ENCODE measurements at regions not wholly inside any gene's neighbourhood (a gene's known extent, or its start where the extent isn't known, plus 50 kb on each side); places are given as distances from the start of the nearest gene placed in this dataset.

- Histone ChIP-seq H4K8ac (ENCODE audit: low read length) (no peak overlapping the region), H2AFZ (ENCODE audit: low read depth, low read length) (no peak overlapping the region), H3K9ac (ENCODE audit: low read length) (no peak overlapping the region), H3K18ac (ENCODE audit: low read depth in 1 of 2, low read length in 2 of 2) (no peak overlapping the region), H3K79me1 (replicated peaks; ENCODE audit: low read length, poor library complexity, severe bottlenecking) (peaks cover 3% of the 10 kb centered on the region), H3K4me3 (ENCODE audit: insufficient read depth in 1 of 2, low read depth in 1 of 2, low read length in 2 of 2) (no peak overlapping the region), H3K9me3 (ENCODE audit: control insufficient read depth, low read length) (no peaks in the 10 kb centered on the region), H3K23ac (ENCODE audit: low read length in 2 of 2) (no peak overlapping the region), H3K27ac (ENCODE audit: low read length, poor library complexity, severe bottlenecking) (no peak overlapping the region), H3K4me2 (ENCODE audit: low read length, poor library complexity, severe bottlenecking) (no peak overlapping the region), H2AK5ac (ENCODE audit: low read length, severe bottlenecking) (no peak overlapping the region), H3K14ac (ENCODE audit: low read length in 2 of 2) (no peak overlapping the region), H3K36me3 (ENCODE audit: control insufficient read depth in 1 of 2, insufficient read depth in 2 of 2, low read depth in 1 of 2, low read length in 2 of 2) (peaks cover 4 to 37% of the 10 kb centered on the region in 2 experiments), H3K4ac (ENCODE audit: low read depth in 1 of 2, low read length in 2 of 2) (no peak overlapping the region), H4K91ac (ENCODE audit: low read length) (no peak overlapping the region), H3K27me3 (ENCODE audit: control insufficient read depth in 1 of 2, insufficient read depth in 1 of 2, low read length in 2 of 2) (no peaks in the 10 kb centered on the region), H2BK5ac (ENCODE audit: low read depth, low read length, poor library complexity, severe bottlenecking) (no peak overlapping the region), H2BK120ac (ENCODE audit: low read depth, low read length) (no peak overlapping the region), H3K4me1 (ENCODE audit: control insufficient read depth, insufficient read depth, low read depth, low read length) (no peaks in the 10 kb centered on the region), H2BK12ac (ENCODE audit: low read length in 2 of 2) (no peak overlapping the region), H2BK15ac (ENCODE audit: low read depth, poor library complexity, severe bottlenecking) (no peak overlapping the region)
- 88% methylated on average over 3 of the region's 3 CpGs for WGBS
- no peak for DNase-seq
Measured at GRCh38 chr1:232423591-232423990, 206.3 kb downstream of the SIPA1L2 start.

- DNase-seq: peak; percentile 40
- Histone ChIP-seq H4K91ac (ENCODE audit: low read length) (no peak overlapping the region), H3K36me3 (ENCODE audit: control insufficient read depth in 1 of 2, insufficient read depth in 2 of 2, low read depth in 1 of 2, low read length in 2 of 2) (peaks cover 4 to 41% of the 10 kb centered on the region in 2 experiments), H3K79me1 (replicated peaks; ENCODE audit: low read length, poor library complexity, severe bottlenecking) (peaks cover 3% of the 10 kb centered on the region), H3K4me1 (ENCODE audit: control insufficient read depth, insufficient read depth, low read depth, low read length) (no peaks in the 10 kb centered on the region), H3K18ac (ENCODE audit: low read depth in 1 of 2, low read length in 2 of 2) (no peak overlapping the region), H2BK12ac (ENCODE audit: low read length in 2 of 2) (no peak overlapping the region), H3K27ac (ENCODE audit: low read length, poor library complexity, severe bottlenecking) (no peak overlapping the region), H2BK15ac (ENCODE audit: low read depth, poor library complexity, severe bottlenecking) (no peak overlapping the region), H2BK120ac (ENCODE audit: low read depth, low read length) (no peak overlapping the region), H2BK5ac (ENCODE audit: low read depth, low read length, poor library complexity, severe bottlenecking) (no peak overlapping the region), H2AFZ (ENCODE audit: low read depth, low read length) (no peak overlapping the region), H3K4ac (ENCODE audit: low read depth in 1 of 2, low read length in 2 of 2) (no peak overlapping the region), H4K8ac (ENCODE audit: low read length) (no peak overlapping the region), H3K23ac (ENCODE audit: low read length in 2 of 2) (no peak overlapping the region), H3K14ac (ENCODE audit: low read length in 2 of 2) (no peak overlapping the region), H3K4me3 (ENCODE audit: insufficient read depth in 1 of 2, low read depth in 1 of 2, low read length in 2 of 2) (no peak overlapping the region), H3K9me3 (ENCODE audit: control insufficient read depth, low read length) (no peaks in the 10 kb centered on the region), H2AK5ac (ENCODE audit: low read length, severe bottlenecking) (no peak overlapping the region), H3K4me2 (ENCODE audit: low read length, poor library complexity, severe bottlenecking) (no peak overlapping the region), H3K9ac (ENCODE audit: low read length) (no peak overlapping the region), H3K27me3 (ENCODE audit: control insufficient read depth in 1 of 2, insufficient read depth in 1 of 2, low read length in 2 of 2) (no peaks in the 10 kb centered on the region)
- 88% methylated on average over 8 of the region's 8 CpGs for WGBS
Measured at GRCh38 chr1:232422898-232423297, 207.0 kb downstream of the SIPA1L2 start.

- Histone ChIP-seq H3K18ac (ENCODE audit: low read depth in 1 of 2, low read length in 2 of 2) (no peak overlapping the region), H3K4me1 (ENCODE audit: control insufficient read depth, insufficient read depth, low read depth, low read length) (no peaks in the 10 kb centered on the region), H3K14ac (ENCODE audit: low read length in 2 of 2) (no peak overlapping the region), H3K4me3 (ENCODE audit: insufficient read depth in 1 of 2, low read depth in 1 of 2, low read length in 2 of 2) (no peak overlapping the region), H3K27ac (ENCODE audit: low read length, poor library complexity, severe bottlenecking) (no peak overlapping the region), H3K36me3 (ENCODE audit: control insufficient read depth in 1 of 2, insufficient read depth in 2 of 2, low read depth in 1 of 2, low read length in 2 of 2) (peaks cover 0 to 40% of the 10 kb centered on the region in 2 experiments), H3K9ac (ENCODE audit: low read length) (no peak overlapping the region), H2AFZ (ENCODE audit: low read depth, low read length) (no peak overlapping the region), H2BK12ac (ENCODE audit: low read length in 2 of 2) (no peak overlapping the region), H4K8ac (ENCODE audit: low read length) (no peak overlapping the region), H3K27me3 (ENCODE audit: control insufficient read depth in 1 of 2, insufficient read depth in 1 of 2, low read length in 2 of 2) (no peaks in the 10 kb centered on the region), H2BK15ac (ENCODE audit: low read depth, poor library complexity, severe bottlenecking) (no peak overlapping the region), H3K79me1 (replicated peaks; ENCODE audit: low read length, poor library complexity, severe bottlenecking) (peaks cover 3% of the 10 kb centered on the region), H3K9me3 (ENCODE audit: control insufficient read depth, low read length) (no peaks in the 10 kb centered on the region), H3K23ac (ENCODE audit: low read length in 2 of 2) (no peak overlapping the region), H4K91ac (ENCODE audit: low read length) (no peak overlapping the region), H3K4ac (ENCODE audit: low read depth in 1 of 2, low read length in 2 of 2) (no peak overlapping the region), H3K4me2 (ENCODE audit: low read length, poor library complexity, severe bottlenecking) (no peak overlapping the region), H2BK120ac (ENCODE audit: low read depth, low read length) (no peak overlapping the region), H2BK5ac (ENCODE audit: low read depth, low read length, poor library complexity, severe bottlenecking) (no peak overlapping the region), H2AK5ac (ENCODE audit: low read length, severe bottlenecking) (no peak overlapping the region)
- DNase-seq: no peak
Measured at GRCh38 chr1:232422098-232422497, 207.8 kb downstream of the SIPA1L2 start.

- Histone ChIP-seq H4K8ac (ENCODE audit: low read length) (no peak overlapping the region), H4K91ac (ENCODE audit: low read length) (no peak overlapping the region), H3K36me3 (ENCODE audit: control insufficient read depth in 1 of 2, insufficient read depth in 2 of 2, low read depth in 1 of 2, low read length in 2 of 2) (peaks cover 0 to 38% of the 10 kb centered on the region in 2 experiments), H3K27me3 (ENCODE audit: control insufficient read depth in 1 of 2, insufficient read depth in 1 of 2, low read length in 2 of 2) (no peaks in the 10 kb centered on the region), H2BK5ac (ENCODE audit: low read depth, low read length, poor library complexity, severe bottlenecking) (no peak overlapping the region), H2BK15ac (ENCODE audit: low read depth, poor library complexity, severe bottlenecking) (no peak overlapping the region), H3K4me3 (ENCODE audit: insufficient read depth in 1 of 2, low read depth in 1 of 2, low read length in 2 of 2) (no peak overlapping the region), H2BK120ac (ENCODE audit: low read depth, low read length) (no peak overlapping the region), H3K4me1 (ENCODE audit: control insufficient read depth, insufficient read depth, low read depth, low read length) (no peaks in the 10 kb centered on the region), H3K4ac (ENCODE audit: low read depth in 1 of 2, low read length in 2 of 2) (no peak overlapping the region), H3K4me2 (ENCODE audit: low read length, poor library complexity, severe bottlenecking) (no peak overlapping the region), H3K79me1 (replicated peaks; ENCODE audit: low read length, poor library complexity, severe bottlenecking) (peaks cover 3% of the 10 kb centered on the region), H2AFZ (ENCODE audit: low read depth, low read length) (no peak overlapping the region), H3K9ac (ENCODE audit: low read length) (no peak overlapping the region), H3K14ac (ENCODE audit: low read length in 2 of 2) (no peak overlapping the region), H3K23ac (ENCODE audit: low read length in 2 of 2) (no peak overlapping the region), H3K9me3 (ENCODE audit: control insufficient read depth, low read length) (no peaks in the 10 kb centered on the region), H2BK12ac (ENCODE audit: low read length in 2 of 2) (no peak overlapping the region), H3K18ac (ENCODE audit: low read depth in 1 of 2, low read length in 2 of 2) (no peak overlapping the region), H3K27ac (ENCODE audit: low read length, poor library complexity, severe bottlenecking) (no peak overlapping the region), H2AK5ac (ENCODE audit: low read length, severe bottlenecking) (no peak overlapping the region)
- no peak for DNase-seq
- WGBS: 97% methylated on average over 4 of the region's 9 CpGs
Measured at GRCh38 chr1:232421143-232421796, 208.7 kb downstream of the SIPA1L2 start.

Data from mesenchymal stem cell (in vitro differentiated cells and primary cell).